Panc1 (cell line): ENCODE measurements at regions not wholly inside any gene's neighbourhood (a gene's known extent, or its start where the extent isn't known, plus 50 kb on each side); places are given as distances from the start of the nearest gene placed in this dataset.

Experiments
- ATAC-seq: fragments of 200-7000 bp; cut with Tn5 transposase; 2 replicates; pipeline ENCODE4 v1.9.1; 2020; ENCODE audit warnings: mild to moderate bottlenecking, moderate library complexity
- BruUV-seq: library from RNA; stranded (reverse); fragments of 400-500 nt; replicated peaks from 2 replicates; lab custom pipeline; 2021; lab: Mats Ljungman, UMichigan
- CTCF ChIA-PET: fragments of 300-600 bp; sonication (Branson Sonifier 250); formaldehyde crosslinking; loops from one replicate; lab custom pipeline; 2022; ENCODE audit warnings: antibody characterized with exemption; lab: Charles Lee
- POLR2A ChIA-PET: fragments of 300-600 bp; sonication (Branson Sonifier 250); formaldehyde crosslinking; loops from one replicate; lab custom pipeline; 2022; ENCODE audit warnings: antibody characterized with exemption; lab: Charles Lee
- DNase-seq: peaks from one replicate; pipeline ENCODE4 v3.0.0-alpha.2; 2010; ENCODE audit warnings: low read depth, low spot score
- H3K27ac ChIP-seq: 2 replicates; pipeline ENCODE4 v1.5.1; 2011; ENCODE audit warnings: mild to moderate bottlenecking, low read length, inconsistent platforms
- H3K27me3 ChIP-seq: fragments of 200-500 bp; sonication (Bioruptor generic); 2 replicates; pipeline ENCODE4 v1.6.0; 2014; ENCODE audit warnings: low read length, inconsistent platforms; ENCODE audit not compliant: control insufficient read depth, insufficient read depth
- H3K36me3 ChIP-seq: fragments of 200-500 bp; sonication (Bioruptor generic); 2 replicates; pipeline ENCODE4 v1.5.1; 2014; ENCODE audit warnings: inconsistent platforms, mild to moderate bottlenecking, low read length, moderate library complexity; ENCODE audit not compliant: control insufficient read depth, insufficient read depth
- H3K4me1 ChIP-seq: 2 replicates; pipeline ENCODE4 v1.5.1; 2011; ENCODE audit warnings: inconsistent platforms, mild to moderate bottlenecking, low read length, moderate library complexity; ENCODE audit not compliant: control insufficient read depth, insufficient read depth
- H3K4me3 ChIP-seq, 2 experiments: 2 replicates each; pipeline ENCODE4 v1.5.1; 2011 to 2012; ENCODE audit warnings: low read depth in 2 of 2, low read length in 2 of 2, mild to moderate bottlenecking in 2 of 2, inconsistent platforms in 1 of 2, moderate library complexity in 1 of 2
- H3K9me3 ChIP-seq: fragments of 200-500 bp; sonication (Bioruptor generic); 2 replicates; pipeline ENCODE4 v1.5.1; 2014; ENCODE audit warnings: low read depth, mild to moderate bottlenecking, inconsistent platforms, low read length, moderate library complexity; ENCODE audit not compliant: control insufficient read depth, insufficient read depth
- POLR2AphosphoS5 ChIP-seq: IDR thresholded peaks from 2 replicates; pipeline ENCODE4 v1.6.1; 2012; ENCODE audit warnings: mild to moderate bottlenecking, low read depth, low read length, moderate library complexity
- SIN3A ChIP-seq: IDR thresholded peaks from 2 replicates; pipeline ENCODE4 v1.6.1; 2012; ENCODE audit warnings: low read depth, mild to moderate bottlenecking, low read length, moderate library complexity, borderline replicate concordance; ENCODE audit not compliant: insufficient read depth
- TCF7L2 ChIP-seq: IDR thresholded peaks from 2 replicates; pipeline ENCODE4 v1.6.1; 2011; ENCODE audit warnings: mild to moderate bottlenecking, low read depth, low read length, inconsistent platforms
- in situ Hi-C: cut with HindIII; loops from 2 replicates; pipeline ENCODE4 v1.10.0; 2016; ENCODE audit warnings: low sequenced_read_pairs, low pct_unique_long_range_greater_than_20kb
- intact Hi-C: fragments of 100-400 bp; cut with micrococcal nuclease; formaldehyde crosslinking; loops from one replicate; pipeline ENCODE4 v1.10.0; 2022; ENCODE audit not compliant: unreplicated experiment
- TF ChIP-seq, protein P1 (sequence below): fragments of 450-650 bp; IDR thresholded peaks from 2 replicates; pipeline ENCODE4 v1.5.1; 2017; ENCODE audit warnings: mild to moderate bottlenecking
- TF ChIP-seq, protein P2 (sequence below), 2 experiments: IDR thresholded peaks; 2 replicates each; pipeline ENCODE4 v1.6.1; 2011 to 2012; ENCODE audit warnings: low read depth in 2 of 2, control low read depth in 1 of 2, low read length in 1 of 2, mild to moderate bottlenecking in 1 of 2, moderate library complexity in 1 of 2; ENCODE audit not compliant: insufficient read depth in 1 of 2

DNA sequence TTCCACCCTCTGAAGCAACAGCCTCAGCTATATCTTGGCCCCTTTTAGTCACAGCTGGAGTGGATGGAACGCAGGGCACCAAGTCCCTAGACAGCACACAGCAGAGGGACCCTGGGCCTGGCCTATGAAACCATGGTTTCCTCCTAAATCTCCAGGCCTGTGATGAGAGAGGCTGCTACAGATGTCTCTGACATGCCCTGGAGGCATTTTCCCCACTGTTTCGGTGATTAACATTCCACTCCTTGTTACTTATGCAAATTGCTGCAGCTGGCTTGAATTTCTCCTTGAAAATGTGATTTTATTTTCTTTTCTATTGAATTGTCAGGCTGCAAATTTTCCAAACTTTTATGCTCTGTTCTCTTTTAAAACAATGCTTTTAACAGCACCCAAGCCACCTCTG, 384.8 kb downstream of the PRR16 start:
- DNase-seq (no peak), ATAC-seq (no peak)
- Histone ChIP-seq H3K4me3 (no peak overlapping the region), H3K27me3 (no peaks in the 10 kb centered on the region), H3K36me3 (no peaks in the 10 kb centered on the region), H3K4me1 (no peaks in the 10 kb centered on the region), H3K27ac (no peak overlapping the region), H3K9me3 (no peaks in the 10 kb centered on the region)
- POLR2A ChIA-PET, result no interaction called here
- CTCF ChIA-PET, result no interaction called here
- no TSS peak for BruUV-seq
- TF ChIP-seq TCF7L2 (no peak), SIN3A (no peak), POLR2AphosphoS5 (no peak)
- TF ChIP-seq, protein P1, sequence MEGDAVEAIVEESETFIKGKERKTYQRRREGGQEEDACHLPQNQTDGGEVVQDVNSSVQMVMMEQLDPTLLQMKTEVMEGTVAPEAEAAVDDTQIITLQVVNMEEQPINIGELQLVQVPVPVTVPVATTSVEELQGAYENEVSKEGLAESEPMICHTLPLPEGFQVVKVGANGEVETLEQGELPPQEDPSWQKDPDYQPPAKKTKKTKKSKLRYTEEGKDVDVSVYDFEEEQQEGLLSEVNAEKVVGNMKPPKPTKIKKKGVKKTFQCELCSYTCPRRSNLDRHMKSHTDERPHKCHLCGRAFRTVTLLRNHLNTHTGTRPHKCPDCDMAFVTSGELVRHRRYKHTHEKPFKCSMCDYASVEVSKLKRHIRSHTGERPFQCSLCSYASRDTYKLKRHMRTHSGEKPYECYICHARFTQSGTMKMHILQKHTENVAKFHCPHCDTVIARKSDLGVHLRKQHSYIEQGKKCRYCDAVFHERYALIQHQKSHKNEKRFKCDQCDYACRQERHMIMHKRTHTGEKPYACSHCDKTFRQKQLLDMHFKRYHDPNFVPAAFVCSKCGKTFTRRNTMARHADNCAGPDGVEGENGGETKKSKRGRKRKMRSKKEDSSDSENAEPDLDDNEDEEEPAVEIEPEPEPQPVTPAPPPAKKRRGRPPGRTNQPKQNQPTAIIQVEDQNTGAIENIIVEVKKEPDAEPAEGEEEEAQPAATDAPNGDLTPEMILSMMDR, result no peak
- TF ChIP-seq, protein P2, sequence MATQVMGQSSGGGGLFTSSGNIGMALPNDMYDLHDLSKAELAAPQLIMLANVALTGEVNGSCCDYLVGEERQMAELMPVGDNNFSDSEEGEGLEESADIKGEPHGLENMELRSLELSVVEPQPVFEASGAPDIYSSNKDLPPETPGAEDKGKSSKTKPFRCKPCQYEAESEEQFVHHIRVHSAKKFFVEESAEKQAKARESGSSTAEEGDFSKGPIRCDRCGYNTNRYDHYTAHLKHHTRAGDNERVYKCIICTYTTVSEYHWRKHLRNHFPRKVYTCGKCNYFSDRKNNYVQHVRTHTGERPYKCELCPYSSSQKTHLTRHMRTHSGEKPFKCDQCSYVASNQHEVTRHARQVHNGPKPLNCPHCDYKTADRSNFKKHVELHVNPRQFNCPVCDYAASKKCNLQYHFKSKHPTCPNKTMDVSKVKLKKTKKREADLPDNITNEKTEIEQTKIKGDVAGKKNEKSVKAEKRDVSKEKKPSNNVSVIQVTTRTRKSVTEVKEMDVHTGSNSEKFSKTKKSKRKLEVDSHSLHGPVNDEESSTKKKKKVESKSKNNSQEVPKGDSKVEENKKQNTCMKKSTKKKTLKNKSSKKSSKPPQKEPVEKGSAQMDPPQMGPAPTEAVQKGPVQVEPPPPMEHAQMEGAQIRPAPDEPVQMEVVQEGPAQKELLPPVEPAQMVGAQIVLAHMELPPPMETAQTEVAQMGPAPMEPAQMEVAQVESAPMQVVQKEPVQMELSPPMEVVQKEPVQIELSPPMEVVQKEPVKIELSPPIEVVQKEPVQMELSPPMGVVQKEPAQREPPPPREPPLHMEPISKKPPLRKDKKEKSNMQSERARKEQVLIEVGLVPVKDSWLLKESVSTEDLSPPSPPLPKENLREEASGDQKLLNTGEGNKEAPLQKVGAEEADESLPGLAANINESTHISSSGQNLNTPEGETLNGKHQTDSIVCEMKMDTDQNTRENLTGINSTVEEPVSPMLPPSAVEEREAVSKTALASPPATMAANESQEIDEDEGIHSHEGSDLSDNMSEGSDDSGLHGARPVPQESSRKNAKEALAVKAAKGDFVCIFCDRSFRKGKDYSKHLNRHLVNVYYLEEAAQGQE (IDR thresholded peaks at IDR 0.05; ENCODE audit: insufficient read depth in 1 of 2, low read depth in 2 of 2, low read length in 1 of 2), result no peak
- intact Hi-C loops (no loop called here), in situ Hi-C loops (no loop called here)

DNA sequence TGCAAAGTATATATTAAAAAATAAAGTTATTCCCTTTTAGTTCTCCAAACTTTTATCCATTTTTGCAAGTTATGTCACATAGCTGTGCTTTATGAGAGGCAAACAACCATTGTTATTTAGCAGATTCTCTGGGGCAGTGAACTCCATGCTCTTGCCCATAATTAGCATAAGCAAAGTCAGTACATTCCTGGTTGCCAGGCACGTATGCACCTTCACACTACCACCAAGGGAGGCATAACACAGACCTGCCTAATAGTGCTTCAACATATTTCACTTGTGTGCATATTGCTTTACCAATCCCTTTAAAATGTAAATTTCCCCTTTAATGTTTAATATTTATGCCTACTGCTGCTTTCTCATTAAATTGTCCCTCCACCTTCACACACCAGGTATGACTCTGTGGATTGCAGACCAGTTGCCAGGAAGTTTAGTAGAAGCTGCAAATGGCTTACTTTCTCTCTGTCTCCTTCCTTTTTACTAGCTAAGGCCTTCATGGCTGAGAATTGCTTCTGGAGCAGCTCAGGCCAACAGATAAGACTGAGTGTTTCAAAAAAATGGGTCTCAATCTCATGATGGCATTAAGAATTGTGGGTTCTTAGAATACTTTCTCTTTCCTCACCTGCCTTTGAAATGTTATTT, 388.2 kb downstream of the PRR16 start:
- Histone ChIP-seq H3K4me3 (no peak overlapping the region), H3K9me3 (no peaks in the 10 kb centered on the region), H3K27ac (no peak overlapping the region), H3K4me1 (no peaks in the 10 kb centered on the region), H3K27me3 (no peaks in the 10 kb centered on the region), H3K36me3 (no peaks in the 10 kb centered on the region)
- TF ChIP-seq, protein P2 (IDR thresholded peaks at IDR 0.05; ENCODE audit: insufficient read depth in 1 of 2, low read depth in 2 of 2, low read length in 1 of 2), result no peak
- TF ChIP-seq SIN3A (no peak), POLR2AphosphoS5 (no peak), TCF7L2 (no peak)
- TF ChIP-seq, protein P1, result no peak
- DNase-seq, result no peak
- intact Hi-C loops, result no loop called here
- ChIA-PET CTCF (no interaction called here), POLR2A (no interaction called here)
- no TSS peak for BruUV-seq
- in situ Hi-C loops, result no loop called here
- no peak for ATAC-seq
